ENCODE measurements at regions not wholly inside any gene's neighbourhood (a gene's known extent, or its start where the extent isn't known, plus 50 kb on each side); places are given as distances from the start of the nearest gene placed in this dataset.

GRCh38 chr14:26719514-26719913, 121.7 kb upstream of the NOVA1 start:
- no peak for TF ChIP-seq CTCF (conservative IDR thresholded peaks at IDR 0.05; ENCODE audit: low read depth, low read length)
- no peak for TF ChIP-seq CEBPB (IDR thresholded peaks at IDR 0.05; ENCODE audit: low read depth, low read length)
- TF ChIP-seq RAD21 (IDR thresholded peaks at IDR 0.05; ENCODE audit: low read length) = no peak
- no peak for TF ChIP-seq BHLHE40 (IDR thresholded peaks at IDR 0.05; ENCODE audit: low read depth, low read length)
- TF ChIP-seq USF2 (IDR thresholded peaks at IDR 0.05; ENCODE audit: low read depth, low read length) = no peak
- TF ChIP-seq POLR2A (IDR thresholded peaks at IDR 0.05; ENCODE audit: low read depth, low read length) = no peak
- TF ChIP-seq ELK1 (IDR thresholded peaks at IDR 0.05; ENCODE audit: borderline replicate concordance, low read depth, low read length) = no peak
- TF ChIP-seq FOS (IDR thresholded peaks at IDR 0.05; ENCODE audit: low read depth, low read length) = no peak
- no peak for TF ChIP-seq SMC3 (IDR thresholded peaks at IDR 0.05; ENCODE audit: low read depth, low read length)
- TF ChIP-seq MXI1 (IDR thresholded peaks at IDR 0.05; ENCODE audit: borderline replicate concordance, low read depth, low read length) = no peak
- TF ChIP-seq RFX5 (IDR thresholded peaks at IDR 0.05; ENCODE audit: low read depth, low read length) = no peak
- no peak for TF ChIP-seq NFE2L2 (IDR thresholded peaks at IDR 0.05; ENCODE audit: low read depth, low read length)
- TF ChIP-seq MAZ (IDR thresholded peaks at IDR 0.05; ENCODE audit: borderline replicate concordance, low read depth, low read length) = no peak

Data from IMR-90 (cell line).